Activated CD4-positive, alpha-beta T cell treated with anti-CD3 and anti-CD28 coated beads, Interleukin-2, amount 50 U/mL, for 16 hours (primary cell): ENCODE measurements at regions not wholly inside any gene's neighbourhood (a gene's known extent, or its start where the extent isn't known, plus 50 kb on each side); places are given as distances from the start of the nearest gene placed in this dataset.

Source experiments
- DNase-seq: peaks from one replicate; pipeline ENCODE4 v3.0.0-alpha.2; 2020

DNA sequence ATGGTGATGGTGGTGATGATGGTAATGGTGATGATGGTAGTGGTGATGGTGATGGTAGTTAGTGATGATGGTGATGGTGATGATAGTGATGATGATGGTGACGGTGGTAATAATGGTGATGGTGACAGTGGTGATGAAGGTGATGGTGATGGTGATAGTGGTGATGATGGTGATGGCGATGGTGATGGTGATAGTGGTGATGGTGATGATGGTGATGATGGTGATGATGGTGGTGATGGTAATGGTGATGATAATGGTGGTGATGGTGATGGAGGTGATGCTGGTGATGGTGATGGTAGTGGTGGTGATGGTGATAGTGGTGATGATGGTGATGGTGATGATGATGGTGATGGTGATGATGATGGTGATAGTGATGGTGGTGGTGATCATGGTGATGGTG, 148.7 kb upstream of the TNRC6C start:
- DNase-seq: no peak

- no peak for DNase-seq
These were observed 148.0 kb upstream of the TNRC6C start for GRCh38 chr17:77810536-77810935.

DNA sequence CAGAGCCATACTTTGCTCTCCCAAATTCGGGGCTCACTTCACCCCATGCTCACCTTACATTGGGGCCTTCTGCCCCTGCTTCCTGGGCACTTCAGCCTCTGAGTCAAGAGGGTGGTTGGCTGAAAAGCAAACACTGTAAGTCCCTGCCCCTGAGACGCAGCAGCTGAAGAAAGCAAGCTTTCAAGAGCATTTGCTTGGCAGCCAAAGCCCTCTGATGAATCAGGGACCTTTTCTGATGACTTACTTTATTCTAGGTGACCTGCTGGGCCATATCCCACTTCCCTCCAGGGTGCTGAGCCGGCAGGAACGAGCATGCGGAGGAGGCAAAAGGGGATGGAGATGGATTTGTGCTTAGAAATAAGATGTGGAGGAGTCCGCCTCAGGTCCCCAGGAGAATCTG, 147.0 kb upstream of the TNRC6C start:
- DNase-seq: no peak

GRCh38 chr17:77814091-77814772, 144.3 kb upstream of the TNRC6C start:
- no peak for DNase-seq

DNA sequence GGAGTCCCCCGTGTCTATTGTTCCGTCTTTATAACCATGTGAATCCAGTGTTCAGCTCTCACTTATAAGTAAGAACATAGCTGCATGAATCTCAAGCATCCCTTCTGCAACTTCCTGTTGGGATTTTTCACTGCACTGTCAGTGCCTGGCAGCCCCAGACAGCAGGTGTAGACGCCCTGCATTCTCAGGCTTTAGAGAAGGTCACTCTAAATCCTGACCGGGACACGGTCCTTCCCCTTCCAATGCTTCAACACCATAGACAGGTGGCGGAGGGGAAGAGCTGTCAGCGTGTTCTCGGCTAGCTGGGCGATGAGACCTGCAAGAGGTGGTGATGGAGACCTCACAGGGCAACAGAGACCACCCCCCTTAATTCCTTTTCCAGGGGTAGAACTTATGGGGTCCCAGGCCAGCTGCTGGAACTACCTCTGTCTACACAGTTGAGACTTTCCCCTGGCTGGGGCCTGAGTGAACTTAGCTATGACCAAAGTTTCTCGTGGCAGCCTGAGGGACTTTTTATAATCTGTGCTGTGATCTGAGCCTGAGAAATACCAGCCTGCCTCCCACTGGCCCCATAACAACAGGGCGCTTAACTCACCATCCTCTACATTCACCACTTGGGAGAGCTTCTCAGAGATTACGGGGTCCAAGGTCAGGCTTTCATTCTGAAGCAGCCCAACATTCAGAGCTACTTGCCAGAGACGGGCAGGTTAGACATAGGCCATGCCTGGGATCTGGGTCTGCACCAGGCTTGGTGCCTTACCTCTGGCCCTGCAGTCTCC, 143.2 kb upstream of the TNRC6C start:
- DNase-seq: no peak

- DNase-seq: no peak
These were observed 140.6 kb upstream of the TNRC6C start for GRCh38 chr17:77817953-77818352.

GRCh38 chr17:77819497-77819896, 139.0 kb upstream of the TNRC6C start:
- DNase-seq: no peak

GRCh38 chr17:77821114-77821513, 137.4 kb upstream of the TNRC6C start:
- no peak for DNase-seq

DNA sequence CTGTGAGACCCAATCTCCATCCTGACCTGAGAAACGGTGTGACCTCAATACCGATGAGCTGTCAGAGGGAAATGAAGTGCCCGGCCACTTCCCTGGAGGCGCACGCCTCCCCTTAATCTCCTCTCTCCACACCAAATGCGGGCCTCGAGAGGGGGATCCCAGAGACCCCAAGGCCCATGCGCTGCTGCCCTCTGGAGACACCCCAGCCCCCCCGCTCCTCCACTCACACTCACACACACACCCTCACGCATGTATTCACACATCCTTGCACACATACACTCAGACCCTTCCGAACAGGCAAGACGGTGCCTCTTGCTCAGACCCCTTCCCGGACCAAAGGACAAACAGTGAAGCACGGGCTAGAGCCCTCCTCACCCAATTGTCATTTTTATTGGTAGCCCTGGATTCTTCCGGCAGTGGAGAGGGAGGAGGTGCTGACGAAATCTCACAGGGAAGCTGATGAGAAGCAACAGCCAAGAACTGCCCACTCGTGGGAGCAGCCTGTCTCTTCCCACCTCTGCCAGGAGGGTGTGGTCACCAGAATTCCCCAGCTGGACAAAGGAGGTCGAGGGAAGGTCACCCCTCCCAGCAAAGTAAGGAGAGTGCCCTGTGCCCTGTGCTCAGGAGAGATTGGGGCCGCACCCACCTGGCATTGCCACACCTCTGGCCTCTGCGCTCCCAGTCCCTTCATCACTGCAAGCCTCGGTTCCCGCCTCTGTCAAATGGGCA, 136.0 kb upstream of the TNRC6C start:
- no peak for DNase-seq

DNA sequence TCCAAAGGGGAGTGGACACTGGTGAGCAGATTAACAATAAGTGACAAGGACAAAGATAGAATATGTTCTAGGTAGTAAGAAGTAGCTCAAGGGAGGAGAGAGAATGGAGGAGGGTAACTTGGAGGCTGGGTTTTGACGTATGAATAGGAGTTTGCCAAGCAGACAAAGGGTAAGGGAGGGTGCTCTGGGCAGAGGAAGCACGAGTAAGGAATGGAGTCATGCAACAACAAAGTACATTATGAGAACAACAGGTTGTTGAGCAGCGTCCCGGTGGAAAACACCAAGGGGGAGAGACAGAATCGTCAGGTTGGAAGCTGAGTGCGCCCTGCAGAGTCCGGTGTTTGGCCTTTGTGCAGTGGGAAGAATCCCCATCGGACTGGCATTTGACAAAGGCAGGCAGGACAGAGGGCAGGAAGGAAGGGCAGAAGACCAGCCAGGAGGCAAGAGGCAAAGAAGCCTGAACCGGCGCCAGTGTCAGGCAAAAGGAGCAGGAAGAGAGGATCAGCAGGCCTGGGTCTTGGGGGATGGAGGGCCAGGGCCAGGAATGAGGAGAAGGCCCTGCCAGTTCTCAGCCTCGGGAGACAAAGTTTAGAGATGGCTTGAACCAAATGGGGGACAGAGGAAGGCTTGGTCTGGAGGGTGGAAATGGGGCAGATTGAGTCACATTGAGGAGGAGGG, 134.3 kb upstream of the TNRC6C start:
- DNase-seq: no peak

DNA sequence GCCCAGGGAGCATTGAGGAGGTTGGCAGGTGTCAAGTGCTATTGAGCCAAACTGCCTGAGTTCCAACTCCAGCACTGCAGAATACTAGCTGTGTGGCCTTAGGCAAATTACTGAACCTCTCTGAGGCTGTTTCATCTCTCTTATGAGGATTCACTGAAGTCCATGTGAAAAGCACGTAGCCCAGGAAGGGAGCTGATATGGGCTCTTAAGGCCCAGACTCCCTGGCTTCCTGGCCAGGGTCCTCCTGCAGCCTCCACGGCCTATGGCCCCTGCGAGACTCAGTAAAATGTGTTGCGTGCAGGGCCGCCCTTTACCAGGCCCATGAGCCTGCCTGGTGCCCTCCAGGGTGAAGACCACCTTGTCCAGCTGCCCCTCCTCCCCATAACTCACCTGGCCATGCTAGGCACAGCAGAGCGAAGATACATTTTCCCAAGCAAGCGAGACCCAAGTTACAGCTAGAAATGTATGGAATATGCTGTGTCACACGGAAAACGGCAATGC, 133.7 kb upstream of the TNRC6C start:
- DNase-seq: no peak

DNA sequence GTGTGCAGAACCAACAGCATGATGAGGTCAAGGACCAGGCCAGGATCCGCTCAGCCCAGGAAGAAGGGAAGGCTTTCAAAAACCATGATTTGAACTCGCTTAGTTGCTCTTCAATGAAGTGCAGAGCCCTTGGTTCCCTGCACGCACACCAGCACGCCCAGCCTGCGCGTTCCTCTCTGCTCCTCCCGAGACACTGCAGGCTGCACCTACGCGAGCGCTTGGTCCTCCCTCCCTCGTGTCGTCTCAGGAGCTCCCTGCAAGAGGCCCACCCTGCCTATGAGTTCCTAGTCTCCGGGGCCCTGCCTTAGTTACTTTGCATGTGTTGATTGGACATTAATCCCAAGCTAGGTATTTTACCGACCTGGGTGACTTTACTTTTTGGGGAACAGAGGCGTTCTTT, 132.9 kb upstream of the TNRC6C start:
- no peak for DNase-seq

DNA sequence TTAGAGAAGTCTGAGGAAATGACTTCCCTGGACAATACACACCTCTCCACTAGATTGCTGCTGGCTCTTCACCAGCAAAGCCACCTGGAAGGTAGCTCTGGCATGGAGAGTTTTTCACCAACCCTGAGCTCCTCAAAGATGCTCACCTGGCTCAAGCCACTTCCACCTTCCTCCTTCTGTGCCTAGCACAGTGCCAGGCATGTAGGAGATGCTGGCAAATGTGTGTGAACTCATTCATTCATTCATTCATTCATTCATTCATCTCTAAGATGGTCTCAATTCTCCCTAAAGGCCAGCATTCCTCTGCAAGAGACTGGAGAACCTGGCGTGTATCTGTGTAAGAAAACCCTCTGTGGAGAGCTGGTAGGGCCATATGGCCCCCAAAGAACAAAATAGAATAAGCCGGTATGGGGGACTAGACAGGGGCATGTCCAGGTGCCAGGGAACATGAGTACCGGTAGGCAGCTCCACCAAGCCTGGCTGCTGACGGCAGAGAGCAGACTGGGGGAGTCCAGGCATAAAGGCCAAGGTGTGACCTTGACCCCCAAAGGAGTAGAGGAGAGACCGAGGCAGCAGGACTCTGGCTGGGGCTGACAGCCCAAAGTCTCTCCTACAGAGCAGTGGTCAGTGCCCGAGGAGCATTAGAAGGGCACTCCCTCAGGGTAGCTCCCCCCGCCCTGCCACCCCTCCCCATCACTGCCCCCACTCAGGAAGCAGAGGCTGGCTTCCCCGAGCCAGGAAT, 132.2 kb upstream of the TNRC6C start:
- DNase-seq: no peak

GRCh38 chr17:77827039-77827438, 131.5 kb upstream of the TNRC6C start:
- no peak for DNase-seq

DNA sequence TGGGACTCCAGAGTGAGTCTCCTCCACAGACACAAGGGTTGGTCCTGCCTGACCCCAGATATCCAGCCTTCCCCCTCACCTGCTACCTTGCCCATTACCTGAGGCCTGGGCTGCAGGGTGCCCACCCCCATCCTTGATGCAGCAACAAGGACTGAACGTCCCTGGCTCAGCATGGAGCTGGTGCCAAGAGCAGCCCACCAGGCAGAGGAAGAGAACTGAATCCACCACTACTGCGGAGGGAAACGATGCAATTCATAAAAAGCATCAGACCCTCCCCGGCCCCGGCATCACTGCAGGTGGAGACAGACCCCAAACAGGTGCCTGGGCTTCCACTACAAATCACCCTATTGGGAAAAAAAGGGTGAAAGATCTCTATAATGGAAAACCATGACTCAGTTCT, 131.0 kb upstream of the TNRC6C start:
- no peak for DNase-seq

- no peak for DNase-seq
These were observed 129.6 kb upstream of the TNRC6C start for GRCh38 chr17:77828749-77829539.

- DNase-seq: no peak
These were observed 128.4 kb upstream of the TNRC6C start for GRCh38 chr17:77829843-77830799.

- DNase-seq: no peak
These were observed 127.6 kb upstream of the TNRC6C start for GRCh38 chr17:77830816-77831473.

- no peak for DNase-seq
These were observed 126.9 kb upstream of the TNRC6C start for GRCh38 chr17:77831474-77832179.
